ENCODE measurements at regions not wholly inside any gene's neighbourhood (a gene's known extent, or its start where the extent isn't known, plus 50 kb on each side); places are given as distances from the start of the nearest gene placed in this dataset.

DNA sequence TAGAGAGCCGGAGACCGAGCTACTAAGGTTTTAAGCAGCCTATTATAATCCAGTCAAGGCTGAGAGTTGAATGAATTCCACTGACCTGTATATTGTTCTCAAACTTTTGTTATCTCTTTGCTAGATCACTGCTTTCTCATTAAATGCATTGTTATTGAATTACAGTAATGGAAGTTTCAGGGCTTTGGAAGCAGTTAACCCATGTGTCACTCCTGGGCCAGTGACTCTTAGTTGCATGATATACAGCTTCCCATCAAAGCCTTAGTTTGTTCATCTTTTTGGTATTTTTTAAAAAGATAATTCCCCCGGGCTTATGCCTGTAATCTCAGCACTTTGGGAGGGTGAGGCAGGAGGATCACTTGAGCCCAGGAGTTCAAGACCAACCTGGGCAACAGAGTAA is 55.4 kb upstream of the KIAA1217 start:
- 52% methylated on average over 3 of the region's 3 CpGs for WGBS (ENCODE audit: insufficient coverage, low coverage, low lambda C conversion rate, missing lambda C conversion rate)
- no peak for TF ChIP-seq POLR2A (IDR thresholded peaks at IDR 0.05)
- no peak for TF ChIP-seq CTCF (IDR thresholded peaks at IDR 0.05)
- DNase-seq = no peak
- H3K4me3 ChIP-seq = no peak overlapping the region
- no peak overlapping the region for H3K27ac ChIP-seq
- H3K27me3 ChIP-seq = no peaks in the 10 kb centered on the region
- intact Hi-C loops (cut with DNase I) = no loop called here
- no peaks in the 10 kb centered on the region for H3K36me3 ChIP-seq
- no peaks in the 10 kb centered on the region for H3K4me1 ChIP-seq
- no peaks in the 10 kb centered on the region for H3K9me3 ChIP-seq
- no peak for ATAC-seq

DNA sequence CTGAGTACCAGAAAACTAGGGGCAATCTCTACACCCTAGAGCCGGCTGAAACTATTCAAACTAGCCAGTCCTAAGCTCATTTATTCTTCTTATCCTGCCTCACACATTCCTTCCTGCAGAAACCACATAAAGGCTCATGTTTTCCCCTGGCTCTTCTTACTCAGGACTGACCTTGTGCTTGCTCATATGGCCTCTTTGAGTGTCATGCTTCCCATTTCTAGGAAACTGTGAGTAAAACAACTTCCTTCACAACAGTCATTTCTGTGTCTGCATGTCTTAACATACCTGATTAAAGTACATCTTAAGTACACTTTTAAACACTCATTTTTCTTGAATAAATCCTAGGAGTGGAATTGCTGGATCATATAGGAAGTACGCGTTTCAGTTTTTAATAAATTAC is 52.3 kb upstream of the KIAA1217 start:
- no peaks in the 10 kb centered on the region for H3K9me3 ChIP-seq
- H3K27me3 ChIP-seq = no peaks in the 10 kb centered on the region
- H3K4me3 ChIP-seq = no peak overlapping the region
- intact Hi-C loops (cut with DNase I) = no loop called here
- H3K4me1 ChIP-seq = no peaks in the 10 kb centered on the region
- no peak for DNase-seq
- 59% methylated on average over 3 of the region's 3 CpGs for WGBS (ENCODE audit: insufficient coverage, low coverage, low lambda C conversion rate, missing lambda C conversion rate)
- H3K27ac ChIP-seq = no peak overlapping the region
- TF ChIP-seq CTCF (IDR thresholded peaks at IDR 0.05) (no peak), POLR2A (IDR thresholded peaks at IDR 0.05) (no peak)
- no peaks in the 10 kb centered on the region for H3K36me3 ChIP-seq
- no peak for ATAC-seq

DNA sequence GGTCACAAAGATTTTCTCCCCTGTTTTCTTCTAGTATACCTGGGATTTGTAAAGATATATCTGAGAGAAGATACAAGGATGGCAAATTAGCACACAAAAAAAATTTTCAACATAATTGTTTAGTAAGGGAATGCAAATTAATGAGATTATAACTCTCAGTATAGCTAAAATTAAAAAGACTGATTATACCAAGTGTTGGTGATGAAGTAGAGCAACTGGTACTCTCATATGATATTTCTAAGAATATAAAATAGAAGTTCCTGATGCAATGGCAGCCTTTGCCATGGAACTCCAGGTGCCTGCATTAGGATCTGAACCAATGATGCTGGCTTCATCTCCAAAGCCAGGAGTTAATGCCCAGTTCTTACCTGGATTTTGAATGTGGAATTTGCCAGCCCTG is 51.4 kb upstream of the KIAA1217 start:
- Histone ChIP-seq H3K4me3 (no peak overlapping the region), H3K4me1 (no peaks in the 10 kb centered on the region), H3K9me3 (no peaks in the 10 kb centered on the region), H3K36me3 (no peaks in the 10 kb centered on the region), H3K27me3 (no peaks in the 10 kb centered on the region), H3K27ac (no peak overlapping the region)
- ATAC-seq = no peak
- no peak for DNase-seq
- no peak for TF ChIP-seq CTCF (IDR thresholded peaks at IDR 0.05)
- no peak for TF ChIP-seq POLR2A (IDR thresholded peaks at IDR 0.05)
- intact Hi-C loops (cut with DNase I) = no loop called here
